ENCODE measurements at regions not wholly inside any gene's neighbourhood (a gene's known extent, or its start where the extent isn't known, plus 50 kb on each side); places are given as distances from the start of the nearest gene placed in this dataset.
A peak's percentile ranks its signal among the peaks of the same experiment; 100 is the strongest.
"Not testable (repeated sequence)": the region's sequence is repeated elsewhere in the genome, so short reads cannot be mapped to it uniquely, and the experiment has no call there.

DNA sequence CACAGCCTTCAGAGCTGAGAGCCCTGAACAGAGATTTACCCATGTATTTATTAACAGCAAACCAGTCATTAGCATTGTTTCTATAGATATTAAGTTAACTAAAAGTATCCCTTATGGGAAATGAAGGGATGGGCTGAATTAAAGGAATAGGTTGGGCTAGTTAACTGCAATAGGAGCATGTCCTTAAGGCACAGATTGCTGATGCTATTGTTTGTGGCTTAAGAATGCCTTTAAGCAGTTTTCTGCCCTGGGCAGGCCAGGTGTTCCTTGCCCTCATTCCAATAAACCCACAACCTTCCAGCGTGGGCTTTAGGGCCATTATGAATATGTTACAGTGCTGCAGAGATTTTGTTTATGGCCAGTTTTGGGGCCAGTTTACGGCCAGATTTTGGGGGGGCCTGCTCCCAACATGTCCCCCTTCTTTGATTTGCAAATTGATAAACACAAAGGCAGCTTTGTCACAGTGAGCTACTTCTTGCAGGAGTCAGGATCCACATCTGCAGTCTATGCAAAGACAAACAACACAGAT lies 61.2 kb upstream of the FMNL2 start:
- DNase-seq, result not testable (repeated sequence)

DNA sequence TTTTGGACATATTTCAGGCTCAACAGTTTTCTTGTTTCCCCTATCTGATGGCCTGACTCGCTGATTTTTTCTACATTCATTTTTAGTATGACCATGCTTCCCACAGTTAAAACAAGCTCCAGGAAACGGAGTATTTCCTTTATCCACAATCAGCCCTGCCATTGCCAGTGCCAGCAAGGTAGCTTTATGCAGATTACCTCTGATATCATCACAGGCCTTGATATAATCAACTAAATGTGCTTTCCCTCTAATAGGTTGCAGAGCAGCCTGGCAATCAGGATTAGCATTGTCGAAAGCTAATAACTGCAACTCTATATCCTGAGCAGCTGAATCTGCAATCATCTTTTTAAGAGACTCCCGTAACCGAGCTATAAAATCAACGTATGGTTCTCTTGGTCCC lies 57.1 kb upstream of the FMNL2 start:
- DNase-seq, result not testable (repeated sequence)

DNA sequence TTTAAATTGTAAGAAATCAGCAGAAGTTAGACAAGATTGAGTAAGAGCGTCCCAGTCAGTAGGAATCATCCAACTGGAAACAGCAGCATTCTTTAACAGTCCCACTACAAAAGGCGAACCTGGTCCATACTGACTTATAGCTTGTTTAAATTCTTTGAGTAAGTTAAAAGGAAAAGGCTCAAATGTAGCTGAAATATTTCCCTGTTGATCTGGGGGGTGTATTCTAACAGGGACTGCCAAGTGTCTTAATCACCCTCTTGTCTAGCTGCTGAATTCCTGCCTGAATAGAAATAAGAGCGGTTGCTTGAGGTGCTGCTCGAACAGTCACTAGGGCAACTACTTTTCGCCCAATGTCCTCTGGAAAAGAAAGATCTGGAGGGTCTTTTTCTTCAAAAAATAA lies 56.4 kb upstream of the FMNL2 start:
- peak; percentile 68 for DNase-seq

DNA sequence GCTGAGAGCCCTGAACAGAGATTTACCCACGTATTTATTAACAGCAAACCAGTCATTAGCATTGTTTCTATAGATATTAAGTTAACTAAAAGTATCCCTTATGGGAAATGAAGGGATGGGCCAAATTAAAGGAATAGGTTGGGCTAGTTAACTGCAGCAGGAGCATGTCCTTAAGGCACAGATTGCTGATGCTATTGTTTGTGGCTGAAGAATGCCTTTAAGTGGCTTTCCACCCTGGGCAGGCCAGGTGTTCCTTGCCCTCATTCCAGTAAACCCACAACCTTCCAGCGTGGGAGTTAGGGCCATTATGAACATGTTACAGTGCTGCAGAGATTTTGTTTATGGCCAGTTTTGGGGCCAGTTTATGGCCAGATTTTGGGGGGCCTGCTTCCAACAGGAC lies 55.6 kb upstream of the FMNL2 start:
- not testable (repeated sequence) for DNase-seq

DNA sequence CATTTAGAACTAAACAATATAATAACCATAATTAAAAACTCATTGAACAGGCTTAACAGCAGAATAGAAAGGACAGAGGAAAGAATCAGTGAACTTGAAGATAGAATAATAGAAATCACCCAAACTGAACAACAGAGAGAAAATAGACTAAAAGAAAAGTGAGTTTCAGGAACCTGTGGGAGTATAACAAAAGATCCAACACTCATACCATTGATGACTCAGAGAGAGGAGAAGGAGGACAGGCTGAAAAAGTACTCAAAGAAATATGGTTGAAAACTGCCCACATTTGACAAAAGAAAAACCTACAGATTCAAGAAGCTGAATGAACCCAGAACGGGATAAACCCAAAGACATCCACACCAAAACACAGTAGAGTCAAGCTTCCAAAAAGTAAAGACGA lies 54.2 kb upstream of the FMNL2 start:
- no peak for DNase-seq

DNA sequence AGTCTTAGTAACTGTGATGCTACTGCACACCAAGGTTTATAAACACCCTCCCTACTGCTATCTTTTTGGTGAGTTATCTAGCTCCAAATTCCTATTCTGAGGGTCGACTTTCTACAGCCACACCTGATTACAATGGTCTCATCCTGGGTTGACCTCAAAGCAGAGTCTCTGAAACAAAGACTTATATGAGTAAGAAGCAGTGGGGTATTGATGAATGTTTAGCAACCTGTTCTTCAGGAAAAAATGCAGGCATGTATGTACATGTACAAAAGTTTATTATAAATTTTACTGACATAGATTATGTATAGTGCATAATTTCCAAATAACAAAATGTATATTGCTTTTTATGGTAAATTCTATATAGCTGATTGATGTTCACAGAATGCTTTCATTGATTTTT lies 51.6 kb upstream of the FMNL2 start:
- DNase-seq, result no peak

DNA sequence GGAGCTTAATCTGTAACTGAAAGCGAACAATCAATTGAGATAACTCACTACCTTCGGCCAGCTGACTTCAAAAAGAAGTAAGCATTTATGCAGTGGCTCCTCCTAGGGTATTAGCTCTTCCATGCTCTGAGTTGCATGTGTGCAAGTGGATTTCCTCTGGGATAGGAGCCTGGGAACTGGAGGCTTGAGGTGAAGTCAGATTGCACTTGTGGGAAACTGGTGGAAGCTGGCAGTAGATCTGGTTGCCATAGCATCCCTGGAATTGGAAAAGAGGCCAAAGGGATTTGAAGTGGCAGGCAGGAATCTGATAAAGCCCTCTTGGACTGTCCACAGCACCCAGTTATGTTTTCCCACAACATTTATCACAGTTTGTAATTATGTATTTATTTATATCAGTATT lies 50.6 kb upstream of the FMNL2 start:
- DNase-seq, result no peak

Measured in fibroblast of skin of abdomen (primary cell).